ENCODE measurements at regions not wholly inside any gene's neighbourhood (a gene's known extent, or its start where the extent isn't known, plus 50 kb on each side); places are given as distances from the start of the nearest gene placed in this dataset.

DNA sequence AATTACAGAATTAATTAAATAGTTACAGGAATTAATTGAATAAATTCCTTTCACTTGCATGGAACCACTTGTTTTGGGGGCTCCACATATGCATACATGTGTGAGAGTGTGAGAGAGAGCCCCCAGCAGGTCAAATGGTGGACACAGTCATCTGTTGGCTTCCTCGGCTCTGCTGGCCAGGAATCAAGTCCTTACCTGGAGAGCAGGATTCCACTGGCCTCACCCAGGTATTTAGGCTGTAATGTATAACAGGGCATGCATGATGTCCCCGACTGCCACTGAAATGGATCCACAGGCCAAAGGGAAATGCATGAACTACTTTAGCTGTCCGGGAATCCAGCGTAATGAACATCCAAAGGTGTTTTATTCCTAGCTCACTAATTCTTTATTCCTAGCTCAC is 139.7 kb upstream of the SMAD3 start:
- no peak for DNase-seq
- no peak for ATAC-seq

DNA sequence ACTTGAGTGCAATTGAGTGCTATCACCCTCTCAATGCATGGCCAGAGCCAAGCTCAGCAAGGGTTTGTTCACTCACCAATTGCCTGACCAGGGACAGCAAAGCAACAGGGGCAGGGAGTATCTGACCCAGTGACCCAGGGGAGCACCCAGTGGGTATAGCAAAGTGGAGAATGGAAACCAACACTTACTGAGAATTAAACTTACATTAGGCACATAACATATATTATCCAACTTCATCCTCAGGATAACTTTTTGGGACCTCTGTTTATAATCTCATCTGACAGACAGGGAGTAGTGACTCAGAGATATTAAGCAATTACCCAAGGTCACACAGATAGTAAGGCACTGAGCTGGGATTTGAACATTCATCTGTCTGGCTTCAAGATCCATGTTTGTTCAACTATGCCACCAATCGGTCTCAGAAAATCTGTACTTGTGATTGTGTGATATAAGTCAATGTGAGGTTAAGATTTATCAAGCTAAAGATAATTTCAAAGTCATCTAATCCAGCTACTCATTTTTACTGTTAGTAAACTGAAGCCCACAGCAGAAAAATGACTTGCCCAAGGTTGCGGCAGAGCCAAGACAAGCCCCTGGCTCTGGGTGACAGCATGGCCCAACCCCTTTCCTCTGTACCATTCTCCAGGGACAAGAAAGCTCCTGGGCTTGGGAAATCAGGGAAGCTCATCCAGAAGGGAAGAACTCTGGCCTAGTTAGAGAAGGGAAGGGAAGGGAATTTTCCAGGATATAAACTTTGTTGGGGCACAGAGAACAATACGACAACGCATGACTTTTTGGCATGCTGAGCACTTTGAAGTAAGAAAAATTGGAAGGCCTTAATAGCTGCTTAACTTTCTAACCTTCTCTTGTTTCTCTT is 138.0 kb upstream of the SMAD3 start:
- DNase-seq (peak in 2 of 3 donors; percentile 48 to 59), ATAC-seq (peak; percentile 62 to 88)
- Histone ChIP-seq H3K27me3 (ENCODE audit: control insufficient read depth, insufficient read depth) (no peaks in the 10 kb centered on the region), H3K9me3 (ENCODE audit: control insufficient read depth, low read length) (no peaks in the 10 kb centered on the region), H3K4me3 (ENCODE audit: low read length) (no peak overlapping the region), H3K4me1 (ENCODE audit: control insufficient read depth, insufficient read depth, low read length) (peaks cover 15% of the 10 kb centered on the region), H3K27ac (ENCODE audit: low read length) (peak overlapping the region; percentile 20)
- WGBS = 35% methylated on average over 4 of the region's 4 CpGs
- intact Hi-C loops (cut with DNase I) = no loop called here

More for the DNA sequence above, 139.7 kb upstream of the SMAD3 start:
- Histone ChIP-seq H3K27ac (ENCODE audit: low read length) (no peak overlapping the region), H3K4me1 (ENCODE audit: control insufficient read depth, insufficient read depth, low read length) (peaks cover 9% of the 10 kb centered on the region), H3K4me3 (ENCODE audit: low read length) (no peak overlapping the region), H3K9me3 (ENCODE audit: control insufficient read depth, low read length) (no peaks in the 10 kb centered on the region), H3K27me3 (ENCODE audit: control insufficient read depth, insufficient read depth) (no peaks in the 10 kb centered on the region)
- WGBS = 97% methylated on average over 4 of the region's 4 CpGs
- intact Hi-C loops (cut with DNase I) = no loop called here

DNA sequence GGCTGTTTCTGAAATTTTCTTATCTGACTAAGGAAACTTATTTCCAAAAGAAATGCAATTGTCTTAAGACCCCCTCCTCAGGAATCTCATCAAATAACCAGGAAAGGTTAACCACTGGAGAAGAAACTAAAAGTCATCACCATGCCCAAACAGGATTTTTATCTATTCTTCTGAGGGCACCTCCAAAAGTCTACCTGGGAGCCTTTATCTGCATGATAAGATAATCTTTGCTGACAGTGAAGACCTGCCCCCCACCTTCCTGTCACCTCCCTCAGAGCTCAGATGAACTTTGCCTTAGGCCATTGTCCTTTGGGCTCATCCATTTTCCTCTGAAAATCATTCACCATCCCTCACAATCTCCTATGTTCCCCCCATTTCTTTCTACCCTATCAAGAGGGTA is 137.3 kb upstream of the SMAD3 start:
- intact Hi-C loops (cut with DNase I) = no loop called here
- ATAC-seq = no peak
- no peak for DNase-seq
- peak overlapping the region; percentile 39 for H3K27ac ChIP-seq (ENCODE audit: low read length)
- no peak overlapping the region for H3K4me3 ChIP-seq (ENCODE audit: low read length)
- H3K9me3 ChIP-seq (ENCODE audit: control insufficient read depth, low read length) = no peaks in the 10 kb centered on the region
- no peaks in the 10 kb centered on the region for H3K27me3 ChIP-seq (ENCODE audit: control insufficient read depth, insufficient read depth)
- H3K4me1 ChIP-seq (ENCODE audit: control insufficient read depth, insufficient read depth, low read length) = peaks cover 15% of the 10 kb centered on the region

DNA sequence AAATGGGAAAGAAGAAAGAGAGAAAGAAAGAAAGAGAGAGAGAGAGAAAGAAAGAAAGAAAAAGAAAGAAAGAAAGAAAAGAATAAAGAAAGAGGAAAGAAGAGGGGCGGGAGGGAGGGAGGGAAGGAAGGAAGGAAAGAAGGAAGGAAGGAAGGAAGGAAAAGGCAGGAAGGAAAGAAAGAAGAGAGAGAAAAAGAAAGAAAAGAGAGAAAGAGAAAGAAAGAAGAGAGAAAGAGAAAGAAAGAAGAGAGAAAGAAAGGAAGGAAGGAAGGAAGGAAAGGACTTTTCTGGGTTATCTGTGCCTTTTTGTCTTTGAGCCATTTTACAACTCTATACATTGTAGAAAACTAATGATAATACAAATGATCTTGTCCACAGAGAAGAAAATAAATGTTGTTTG is 136.6 kb upstream of the SMAD3 start:
- H3K27ac ChIP-seq (ENCODE audit: low read length) = no peak overlapping the region

DNA sequence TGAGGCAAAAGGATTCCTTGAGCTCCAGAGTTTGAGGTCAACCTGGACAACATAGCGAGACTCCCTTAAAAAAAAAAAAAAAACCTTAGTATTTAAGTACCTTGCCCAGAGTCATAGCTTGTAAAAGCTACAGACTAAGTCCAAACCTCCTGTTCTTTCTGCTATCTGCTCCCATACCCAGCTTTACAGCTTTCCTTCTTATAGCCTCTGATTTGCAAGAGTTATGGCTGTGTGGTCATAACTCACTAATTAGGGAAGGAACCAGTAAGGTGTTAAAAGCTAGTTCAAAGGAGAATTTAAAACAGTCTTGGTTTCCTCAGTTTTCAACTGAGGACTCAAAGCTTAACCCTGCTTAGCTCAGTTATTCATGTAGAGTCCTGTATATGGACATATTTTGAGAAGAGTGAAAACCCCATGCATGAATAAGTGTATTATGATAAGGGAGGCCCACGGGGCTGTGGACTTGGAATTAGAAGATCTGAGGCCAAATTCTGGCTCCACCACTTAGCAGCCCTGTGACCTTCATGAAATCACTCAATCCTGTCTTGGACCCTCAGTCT is 135.5 kb upstream of the SMAD3 start:
- no peak overlapping the region for H3K4me3 ChIP-seq (ENCODE audit: low read length)
- WGBS = 75% methylated on average over 2 of the region's 2 CpGs
- no peak overlapping the region for H3K27ac ChIP-seq (ENCODE audit: low read length)
- DNase-seq (no peak), ATAC-seq (no peak)
- H3K4me1 ChIP-seq (ENCODE audit: control insufficient read depth, insufficient read depth, low read length) = peaks cover 15% of the 10 kb centered on the region
- intact Hi-C loops (cut with DNase I) = loop anchor here in 1 of 4 donors (10.0 kb wide), 1 partner anchor 905 kb away; no protein-coding TSS in a partner anchor
- H3K27me3 ChIP-seq (ENCODE audit: control insufficient read depth, insufficient read depth) = no peaks in the 10 kb centered on the region
- no peaks in the 10 kb centered on the region for H3K9me3 ChIP-seq (ENCODE audit: control insufficient read depth, low read length)

More for the DNA sequence above, 136.6 kb upstream of the SMAD3 start:
- intact Hi-C loops (cut with DNase I) = no loop called here
- H3K9me3 ChIP-seq (ENCODE audit: control insufficient read depth, low read length) = no peaks in the 10 kb centered on the region
- DNase-seq (no peak), ATAC-seq (no peak)
- WGBS = 100% methylated on average over 1 of the region's 1 CpG
- H3K4me3 ChIP-seq (ENCODE audit: low read length) = no peak overlapping the region
- H3K27me3 ChIP-seq (ENCODE audit: control insufficient read depth, insufficient read depth) = no peaks in the 10 kb centered on the region
- H3K4me1 ChIP-seq (ENCODE audit: control insufficient read depth, insufficient read depth, low read length) = peaks cover 15% of the 10 kb centered on the region

DNA sequence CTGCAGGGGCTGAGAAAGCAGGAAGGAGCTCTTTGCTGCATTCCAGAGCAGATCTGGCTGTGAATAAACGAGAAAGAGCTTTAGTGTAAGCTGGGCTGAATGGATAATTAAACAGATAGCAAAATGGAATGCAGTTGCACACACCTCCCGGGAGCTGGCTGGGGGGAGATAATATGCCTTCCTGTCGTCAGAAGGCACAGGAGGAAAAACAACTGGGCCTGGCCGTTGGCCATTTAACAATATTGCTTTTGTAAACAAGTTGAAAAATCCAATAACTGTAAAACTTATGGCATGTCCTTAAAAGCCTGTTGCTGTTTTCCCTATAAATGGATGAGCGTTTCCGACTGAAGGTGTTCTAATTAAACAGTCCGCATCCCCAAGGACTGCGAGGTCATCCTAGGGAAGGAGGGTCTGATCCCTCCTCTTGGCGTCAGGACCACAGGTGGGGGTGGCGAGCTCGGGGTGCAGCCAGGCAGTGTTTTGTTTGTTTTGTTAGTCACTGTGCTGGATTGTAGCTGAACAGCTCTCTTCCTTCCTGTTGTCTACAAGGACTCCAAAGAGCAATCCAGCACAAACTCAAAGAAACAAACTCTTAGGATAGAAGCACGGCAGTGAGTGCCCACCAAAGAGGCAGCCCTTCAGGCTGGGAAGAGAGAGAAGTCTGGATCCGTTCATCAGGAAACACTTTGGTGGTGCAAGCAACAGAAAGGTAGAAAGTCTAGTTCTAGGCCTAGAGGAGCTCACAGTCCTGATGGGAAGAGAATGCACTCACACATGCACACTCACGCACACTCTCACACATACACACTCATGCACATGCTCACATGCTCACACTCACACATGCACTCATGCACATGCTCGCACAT is 133.4 kb upstream of the SMAD3 start:
- 38% methylated on average over 15 of the region's 15 CpGs for WGBS
- intact Hi-C loops (cut with DNase I) = loop anchor here in 1 of 4 donors (10.0 kb wide), 1 partner anchor 903 kb away; no protein-coding TSS in a partner anchor
- H3K4me1 ChIP-seq (ENCODE audit: control insufficient read depth, insufficient read depth, low read length) = peaks cover 14% of the 10 kb centered on the region
- no peak overlapping the region for H3K4me3 ChIP-seq (ENCODE audit: low read length)
- no peaks in the 10 kb centered on the region for H3K27me3 ChIP-seq (ENCODE audit: control insufficient read depth, insufficient read depth)
- ATAC-seq (peak in 1 of 2 donors; percentile 25), DNase-seq (no peak)
- H3K27ac ChIP-seq (ENCODE audit: low read length) = no peak overlapping the region
- H3K9me3 ChIP-seq (ENCODE audit: control insufficient read depth, low read length) = no peaks in the 10 kb centered on the region

DNA sequence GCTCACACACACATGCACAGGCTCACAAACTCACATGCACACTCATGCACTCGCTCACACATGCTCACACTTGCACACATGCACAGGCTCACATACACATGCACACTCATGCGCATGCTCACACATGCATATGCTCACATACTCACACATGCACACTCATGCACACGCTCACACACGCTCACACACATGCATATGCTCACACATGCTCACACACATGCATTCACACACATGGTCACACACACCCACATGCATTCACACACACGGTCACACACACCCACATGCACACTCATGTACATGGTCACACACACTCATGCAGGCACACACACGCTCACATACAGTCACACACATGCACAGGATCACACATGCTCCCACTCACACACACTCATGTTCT is 132.8 kb upstream of the SMAD3 start:
- Histone ChIP-seq H3K4me1 (ENCODE audit: control insufficient read depth, insufficient read depth, low read length) (peaks cover 12% of the 10 kb centered on the region), H3K27ac (ENCODE audit: low read length) (no peak overlapping the region), H3K4me3 (ENCODE audit: low read length) (no peak overlapping the region), H3K27me3 (ENCODE audit: control insufficient read depth, insufficient read depth) (no peaks in the 10 kb centered on the region), H3K9me3 (ENCODE audit: control insufficient read depth, low read length) (no peaks in the 10 kb centered on the region)
- DNase-seq (no peak), ATAC-seq (no peak)
- intact Hi-C loops (cut with DNase I) = loop anchor here in 1 of 4 donors (10.0 kb wide), 1 partner anchor 902 kb away; no protein-coding TSS in a partner anchor
- WGBS = 88% methylated on average over 6 of the region's 6 CpGs

DNA sequence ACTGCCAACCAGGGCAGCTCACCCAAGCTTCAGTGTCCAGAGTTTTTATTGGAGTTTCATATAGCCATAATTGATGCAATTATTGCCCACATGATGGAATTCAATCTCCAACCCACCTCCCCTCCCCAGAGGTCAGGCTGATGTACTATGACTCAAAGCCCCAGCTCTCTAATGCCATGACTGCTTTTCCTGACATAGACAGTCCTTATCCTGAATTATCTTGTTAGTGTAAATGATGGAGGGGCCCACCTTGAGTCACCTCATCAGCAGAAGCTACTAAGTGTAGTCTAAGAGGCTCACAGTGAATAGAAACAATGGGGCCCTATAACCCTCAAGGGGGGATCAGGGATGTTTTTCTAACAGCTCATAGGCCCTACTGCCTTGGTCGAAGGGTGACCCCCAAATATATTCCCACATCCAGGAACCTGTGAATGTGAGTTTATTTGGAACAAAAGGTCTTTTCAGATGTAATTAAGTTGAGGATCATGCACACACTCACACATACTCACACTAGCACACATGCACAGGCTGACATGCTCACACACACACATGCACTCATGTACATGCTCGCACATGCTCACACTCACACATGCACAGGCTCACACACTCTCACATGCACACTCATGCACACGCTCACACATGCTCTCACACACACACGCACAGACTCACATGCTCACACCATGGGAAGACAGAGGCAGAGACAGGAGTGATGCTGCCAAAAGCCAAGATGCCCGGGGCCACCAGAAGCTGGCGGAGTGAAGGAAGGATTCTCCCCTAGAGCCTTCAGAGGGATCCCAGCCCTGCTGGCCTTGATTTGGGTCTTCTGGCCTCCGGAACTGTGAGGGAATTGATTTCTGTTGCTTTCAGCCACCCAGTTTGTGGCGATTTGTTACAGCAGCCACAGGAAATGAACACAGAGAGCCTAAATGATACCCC is 131.2 kb upstream of the SMAD3 start:
- no peaks in the 10 kb centered on the region for H3K9me3 ChIP-seq (ENCODE audit: control insufficient read depth, low read length)
- peaks cover 12% of the 10 kb centered on the region for H3K4me1 ChIP-seq (ENCODE audit: control insufficient read depth, insufficient read depth, low read length)
- intact Hi-C loops (cut with DNase I) = loop anchor here in 1 of 4 donors (10.0 kb wide), 1 partner anchor 901 kb away; no protein-coding TSS in a partner anchor
- ATAC-seq (no peak), DNase-seq (no peak)
- no peak overlapping the region for H3K27ac ChIP-seq (ENCODE audit: low read length)
- H3K4me3 ChIP-seq (ENCODE audit: low read length) = no peak overlapping the region
- no peaks in the 10 kb centered on the region for H3K27me3 ChIP-seq (ENCODE audit: control insufficient read depth, insufficient read depth)
- WGBS = 97% methylated on average over 8 of the region's 8 CpGs

DNA sequence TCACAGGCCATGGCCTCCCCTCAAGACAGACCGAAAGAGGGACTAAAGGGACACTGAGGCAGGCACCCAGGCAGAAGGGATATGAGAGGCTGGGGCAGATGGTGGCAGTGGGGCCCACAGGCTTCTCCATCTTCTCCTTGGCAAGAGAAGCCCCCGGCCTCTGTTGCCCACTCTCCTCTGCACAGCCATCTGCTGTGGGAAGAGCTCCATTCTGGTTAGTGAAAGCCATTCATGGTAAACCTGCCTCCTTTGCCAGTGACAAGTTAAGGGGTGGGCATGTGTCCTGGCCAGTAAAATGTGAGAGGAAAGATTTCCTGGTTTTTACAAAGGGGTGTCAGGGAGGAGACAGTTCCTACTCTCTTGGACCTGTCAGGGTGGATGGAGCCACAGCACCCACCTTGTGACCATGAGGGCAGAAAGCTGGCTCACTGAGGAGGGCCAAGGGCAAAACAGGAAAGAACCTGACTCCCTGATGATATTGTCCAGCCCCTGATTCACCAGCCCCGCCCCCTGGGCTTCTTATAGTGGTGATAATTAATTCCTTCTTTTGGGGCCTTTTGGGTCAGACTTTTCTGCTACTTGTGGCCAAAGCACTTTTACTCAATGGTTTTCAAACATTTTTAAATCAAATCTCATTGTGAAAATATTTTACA is 130.4 kb upstream of the SMAD3 start:
- Histone ChIP-seq H3K4me1 (ENCODE audit: control insufficient read depth, insufficient read depth, low read length) (peaks cover 12% of the 10 kb centered on the region), H3K27ac (ENCODE audit: low read length) (no peak overlapping the region), H3K4me3 (ENCODE audit: low read length) (no peak overlapping the region), H3K27me3 (ENCODE audit: control insufficient read depth, insufficient read depth) (no peaks in the 10 kb centered on the region), H3K9me3 (ENCODE audit: control insufficient read depth, low read length) (no peaks in the 10 kb centered on the region)
- WGBS = 96% methylated on average over 3 of the region's 3 CpGs
- intact Hi-C loops (cut with DNase I) = loop anchor here in 1 of 4 donors (10.0 kb wide), 1 partner anchor 900 kb away; no protein-coding TSS in a partner anchor
- DNase-seq (no peak), ATAC-seq (no peak)
